Left colon (tissue), 2 donors: ENCODE measurements at regions not wholly inside any gene's neighbourhood (a gene's known extent, or its start where the extent isn't known, plus 50 kb on each side); places are given as distances from the start of the nearest gene placed in this dataset.

Experiments used
- ATAC-seq: fragments of 200-7000 bp; cut with Tn5 transposase; one replicate; pipeline ENCODE4 v1.9.1; 2020; ENCODE audit warnings: mild to moderate bottlenecking, moderate library complexity
- DNase-seq, 2 donors: peaks; one replicate each; pipeline ENCODE4 v3.0.0-alpha.2; 2020
- intact Hi-C, 2 donors: fragments of 100-400 bp; cut with DNase I in 1 of 2; cut with micrococcal nuclease in 1 of 2; formaldehyde crosslinking; loops; one replicate each; pipeline versions ENCODE4 v1.11.2 to v1.14.0; 2022; cut with DNase I, micrococcal nuclease
- donor health status: DM: no; HTN: no; CAD: no.
- donor health status: DM: yes; HTN: yes; CAD: no.

DNA sequence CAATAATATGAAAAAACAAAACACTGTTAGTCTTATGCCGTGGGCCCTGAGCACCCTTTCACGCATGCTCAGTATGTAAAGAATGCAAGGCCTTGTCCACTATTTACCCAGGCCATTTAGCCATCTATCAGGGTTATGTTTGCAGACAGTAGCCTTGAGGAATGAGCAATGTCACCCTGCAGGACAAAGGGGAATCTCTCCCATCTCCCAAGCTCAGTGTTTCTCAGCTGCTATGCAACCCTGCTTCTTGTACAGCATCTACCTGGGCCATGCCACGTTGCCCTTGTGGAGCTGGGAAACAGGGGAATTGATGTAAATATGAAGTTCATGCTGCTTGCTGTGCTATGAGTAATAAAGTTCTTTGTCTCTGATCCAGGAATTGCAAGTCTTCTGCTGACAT is 51.5 kb upstream of the SLCO2A1 start:
- intact Hi-C loops: no loop called here
- DNase-seq: no peak

DNA sequence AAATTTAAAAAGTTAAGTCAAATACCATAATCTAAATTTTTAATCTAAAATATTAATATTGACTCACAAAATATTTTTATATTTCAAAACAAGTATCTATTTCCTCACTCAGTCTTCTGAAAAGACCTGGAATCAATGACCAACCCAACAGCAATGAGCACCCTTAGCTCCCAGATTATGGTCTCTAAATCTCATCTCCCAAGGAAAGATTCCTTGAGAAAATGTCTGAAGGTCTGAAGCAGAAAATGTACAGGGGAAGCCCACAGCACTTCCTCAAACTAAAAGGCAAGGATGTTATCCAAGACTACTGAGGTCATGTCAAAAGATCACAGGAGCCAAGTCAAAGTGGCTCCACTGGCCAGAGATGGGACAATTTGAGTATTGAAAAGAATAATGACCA is 51.0 kb upstream of the SLCO2A1 start:
- intact Hi-C loops: no loop called here
- no peak for ATAC-seq

More for the DNA sequence above, 51.5 kb upstream of the SLCO2A1 start:
- ATAC-seq: no peak

DNA sequence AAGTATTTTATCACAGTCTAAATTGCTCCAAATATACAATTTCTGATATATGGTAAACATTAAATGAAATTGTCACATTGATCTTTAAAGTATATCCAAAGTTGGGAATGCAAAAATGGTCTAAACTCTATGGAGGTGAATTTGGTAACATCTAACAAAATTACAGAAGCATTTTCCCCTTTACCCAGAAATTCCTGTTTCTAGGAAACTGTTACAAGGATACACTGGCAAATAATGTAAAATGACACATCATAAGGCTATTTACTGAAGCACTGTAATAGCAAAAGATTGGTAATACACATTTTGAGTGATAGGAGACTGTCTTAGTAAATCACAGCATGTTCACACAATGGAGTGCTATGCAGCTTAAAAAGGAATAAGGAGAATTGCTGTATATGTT is 50.0 kb upstream of the SLCO2A1 start:
- ATAC-seq: no peak
- intact Hi-C loops: no loop called here
- DNase-seq: no peak

More for the DNA sequence above, 51.0 kb upstream of the SLCO2A1 start:
- no peak for DNase-seq
